Esophagus squamous epithelium (tissue), 4 donors: ENCODE measurements at regions not wholly inside any gene's neighbourhood (a gene's known extent, or its start where the extent isn't known, plus 50 kb on each side); places are given as distances from the start of the nearest gene placed in this dataset.

ENCODE experiments used
- POLR2A ChIP-seq, 4 donors: fragments of 450-650 bp; IDR thresholded peaks; one replicate each; pipeline ENCODE4 v1.6.1; 2017; ENCODE audit warnings: antibody characterized with exemption in 4 of 4, mild to moderate bottlenecking in 4 of 4, moderate library complexity in 3 of 4
- TF ChIP-seq, protein P1 (sequence below), 6 experiments: fragments of 450-650 bp in 4 of 6; fragments of 200-600 bp in 2 of 6; sonication (generic) in 2 of 6; IDR thresholded peaks; one replicate each; pipeline ENCODE4 v1.5.1; 2016 to 2019; ENCODE audit warnings: antibody characterized with exemption in 6 of 6, mild to moderate bottlenecking in 4 of 6, moderate library complexity in 4 of 6

- TF ChIP-seq, protein P1, sequence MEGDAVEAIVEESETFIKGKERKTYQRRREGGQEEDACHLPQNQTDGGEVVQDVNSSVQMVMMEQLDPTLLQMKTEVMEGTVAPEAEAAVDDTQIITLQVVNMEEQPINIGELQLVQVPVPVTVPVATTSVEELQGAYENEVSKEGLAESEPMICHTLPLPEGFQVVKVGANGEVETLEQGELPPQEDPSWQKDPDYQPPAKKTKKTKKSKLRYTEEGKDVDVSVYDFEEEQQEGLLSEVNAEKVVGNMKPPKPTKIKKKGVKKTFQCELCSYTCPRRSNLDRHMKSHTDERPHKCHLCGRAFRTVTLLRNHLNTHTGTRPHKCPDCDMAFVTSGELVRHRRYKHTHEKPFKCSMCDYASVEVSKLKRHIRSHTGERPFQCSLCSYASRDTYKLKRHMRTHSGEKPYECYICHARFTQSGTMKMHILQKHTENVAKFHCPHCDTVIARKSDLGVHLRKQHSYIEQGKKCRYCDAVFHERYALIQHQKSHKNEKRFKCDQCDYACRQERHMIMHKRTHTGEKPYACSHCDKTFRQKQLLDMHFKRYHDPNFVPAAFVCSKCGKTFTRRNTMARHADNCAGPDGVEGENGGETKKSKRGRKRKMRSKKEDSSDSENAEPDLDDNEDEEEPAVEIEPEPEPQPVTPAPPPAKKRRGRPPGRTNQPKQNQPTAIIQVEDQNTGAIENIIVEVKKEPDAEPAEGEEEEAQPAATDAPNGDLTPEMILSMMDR (IDR thresholded peaks at IDR 0.05), result no peak
- TF ChIP-seq POLR2A (IDR thresholded peaks at IDR 0.05), result no peak
Observed at GRCh38 chr4:24666816-24667477, 82.6 kb upstream of the DHX15 start.
